Trophoblast cell (in vitro differentiated cells and primary cell): ENCODE measurements at regions not wholly inside any gene's neighbourhood (a gene's known extent, or its start where the extent isn't known, plus 50 kb on each side); places are given as distances from the start of the nearest gene placed in this dataset.

Experiments
- DNase-seq, 2 donors: peaks; one replicate each; pipeline ENCODE4 v3.0.0-alpha.2; 2016
- H2AFZ ChIP-seq: 2 replicates; pipeline ENCODE4 v1.6.1; 2013; ENCODE audit warnings: low read length, moderate library complexity, mild to moderate bottlenecking; ENCODE audit not compliant: insufficient read depth, poor library complexity
- H2AK5ac ChIP-seq: 2 replicates; pipeline ENCODE4 v1.6.1; 2013; ENCODE audit warnings: mild to moderate bottlenecking, low read length
- H2BK120ac ChIP-seq: 2 replicates; pipeline ENCODE4 v1.6.1; 2013; ENCODE audit warnings: low read length, mild to moderate bottlenecking, moderate library complexity; ENCODE audit not compliant: insufficient read depth, poor library complexity
- H2BK12ac ChIP-seq: 2 replicates; pipeline ENCODE4 v1.6.1; 2013; ENCODE audit warnings: mild to moderate bottlenecking, low read length, moderate library complexity
- H2BK5ac ChIP-seq: 2 replicates; pipeline ENCODE4 v1.6.1; 2013; ENCODE audit warnings: low read length, low read depth, moderate library complexity, mild to moderate bottlenecking; ENCODE audit not compliant: poor library complexity
- H3K14ac ChIP-seq: 2 replicates; pipeline ENCODE4 v1.6.1; 2013; ENCODE audit warnings: mild to moderate bottlenecking, low read length
- H3K18ac ChIP-seq: 2 replicates; pipeline ENCODE4 v1.6.1; 2013; ENCODE audit warnings: mild to moderate bottlenecking, low read length
- H3K23ac ChIP-seq: 2 replicates; pipeline ENCODE4 v1.6.1; 2013; ENCODE audit warnings: low read length
- H3K27ac ChIP-seq: 2 replicates; pipeline ENCODE4 v1.5.1; 2013; ENCODE audit warnings: low read depth, mild to moderate bottlenecking, inconsistent platforms, low read length, moderate library complexity
- H3K27me3 ChIP-seq: 2 replicates; pipeline ENCODE4 v1.6.1; 2013; ENCODE audit warnings: inconsistent platforms, mild to moderate bottlenecking, low read length, moderate library complexity; ENCODE audit not compliant: insufficient read depth
- H3K36me3 ChIP-seq, 2 experiments: 1 replicate in 1 of 2; 2 replicates in 1 of 2; pipeline ENCODE4 v1.6.1; 2013; ENCODE audit warnings: low read length in 2 of 2, mild to moderate bottlenecking in 2 of 2, moderate library complexity in 1 of 2; ENCODE audit not compliant: insufficient read depth in 2 of 2, control insufficient read depth in 1 of 2
- H3K4ac ChIP-seq: 2 replicates; pipeline ENCODE4 v1.6.1; 2013; ENCODE audit warnings: low read depth, mild to moderate bottlenecking, low read length, moderate library complexity
- H3K4me1 ChIP-seq, 2 experiments: 1 replicate in 1 of 2; 2 replicates in 1 of 2; pipeline ENCODE4 v1.6.1; 2013; ENCODE audit warnings: low read length in 2 of 2, mild to moderate bottlenecking in 2 of 2, moderate library complexity in 1 of 2; ENCODE audit not compliant: insufficient read depth in 2 of 2, control insufficient read depth in 1 of 2
- H3K4me2 ChIP-seq: 2 replicates; pipeline ENCODE4 v1.6.1; 2013; ENCODE audit warnings: inconsistent platforms, mild to moderate bottlenecking, low read length, moderate library complexity
- H3K4me3 ChIP-seq: 2 replicates; pipeline ENCODE4 v1.5.1; 2013; ENCODE audit warnings: mild to moderate bottlenecking, low read depth, low read length, inconsistent platforms
- H3K79me1 ChIP-seq: one replicate; pipeline ENCODE4 v1.6.1; 2013; ENCODE audit warnings: low read length
- H3K79me2 ChIP-seq: 2 replicates; pipeline ENCODE4 v1.6.1; 2013; ENCODE audit warnings: low read length, mild to moderate bottlenecking; ENCODE audit not compliant: control insufficient read depth, insufficient read depth, poor library complexity
- H3K9ac ChIP-seq: 2 replicates; pipeline ENCODE4 v1.6.1; 2013; ENCODE audit warnings: mild to moderate bottlenecking, low read length
- H3K9me3 ChIP-seq: 2 replicates; pipeline ENCODE4 v1.6.1; 2013; ENCODE audit warnings: low read depth, mild to moderate bottlenecking, control low read depth, inconsistent platforms, low read length; ENCODE audit not compliant: insufficient read depth
- H4K12ac ChIP-seq: 2 replicates; pipeline ENCODE4 v1.6.1; 2013; ENCODE audit warnings: low read depth, mild to moderate bottlenecking, low read length, moderate library complexity
- H4K8ac ChIP-seq: 2 replicates; pipeline ENCODE4 v1.6.1; 2013; ENCODE audit warnings: low read depth, mild to moderate bottlenecking, low read length, moderate library complexity
- H4K91ac ChIP-seq: one replicate; pipeline ENCODE4 v1.6.1; 2013; ENCODE audit warnings: low read depth, mild to moderate bottlenecking, low read length, moderate library complexity
- WGBS: extraction: QIAGEN DNeasy Blood & Tissue Kit; methylation state at CpG from one replicate; pipeline ENCODE4 v1.1.7; 2013; ENCODE audit warnings: missing lambda C conversion rate; ENCODE audit not compliant: insufficient read length, insufficient coverage; ENCODE audit errors: extremely low coverage; 5-methylcytosine and 5-hydroxymethylcytosine counted together

DNA sequence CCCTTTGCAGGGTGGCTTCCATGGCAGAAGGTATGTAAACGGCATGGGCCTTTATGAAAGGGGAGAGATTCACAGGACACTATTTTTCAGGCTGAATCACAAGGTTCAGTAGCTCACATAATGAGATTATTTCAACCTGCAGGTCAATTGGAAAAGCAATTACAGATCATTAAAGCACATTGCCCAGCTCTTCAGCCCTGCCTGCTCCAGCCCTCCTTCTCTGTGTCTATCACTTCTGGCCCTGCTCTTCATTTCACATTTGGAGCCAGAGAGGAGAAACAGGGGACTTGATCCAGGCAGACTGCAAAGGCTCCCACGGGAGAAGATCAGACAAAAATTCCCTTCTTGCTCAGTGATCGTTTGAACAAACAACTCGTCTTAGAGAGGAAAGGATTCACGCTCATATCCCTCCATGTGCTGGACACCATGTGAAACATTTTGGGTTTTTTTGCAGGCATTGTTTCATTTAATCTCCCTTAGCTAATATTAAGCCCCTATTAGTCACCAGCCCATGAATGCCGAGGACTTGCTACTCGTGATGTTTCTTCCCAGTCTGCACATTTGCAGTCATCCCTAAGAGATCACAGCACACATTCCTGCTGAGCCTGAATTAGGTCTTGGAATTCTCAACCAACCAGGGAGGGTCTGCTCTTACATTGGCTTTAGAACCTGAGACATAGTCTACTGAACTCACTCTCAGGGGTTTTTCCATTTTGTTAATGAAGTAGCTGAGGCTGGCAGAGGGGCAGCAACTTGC lies 443.9 kb upstream of the CCL2 start:
- H3K27me3 ChIP-seq: no peaks in the 10 kb centered on the region
- H3K14ac ChIP-seq: no peak overlapping the region
- H3K27ac ChIP-seq: no peak overlapping the region
- H4K8ac ChIP-seq: no peak overlapping the region
- no peaks in the 10 kb centered on the region for H3K9me3 ChIP-seq
- H3K79me1 ChIP-seq: no peaks in the 10 kb centered on the region
- H2BK12ac ChIP-seq: no peak overlapping the region
- no peak overlapping the region for H2BK5ac ChIP-seq
- no peak overlapping the region for H3K4me2 ChIP-seq
- H2BK120ac ChIP-seq: no peak overlapping the region
- H4K12ac ChIP-seq: no peak overlapping the region
- no peak overlapping the region for H2AK5ac ChIP-seq
- no peak overlapping the region for H3K18ac ChIP-seq
- no peak overlapping the region for H4K91ac ChIP-seq
- H3K79me2 ChIP-seq: no peaks in the 10 kb centered on the region
- no peak for DNase-seq
- H3K4me1 ChIP-seq: no peaks in the 10 kb centered on the region
- no peaks in the 10 kb centered on the region for H3K36me3 ChIP-seq
- no peak overlapping the region for H3K9ac ChIP-seq
- no peak overlapping the region for H2AFZ ChIP-seq
- no peak overlapping the region for H3K23ac ChIP-seq
- H3K4me3 ChIP-seq: no peak overlapping the region
- no CpG with 5 or more reads among the region's 7 CpGs for WGBS
- no peak overlapping the region for H3K4ac ChIP-seq

DNA sequence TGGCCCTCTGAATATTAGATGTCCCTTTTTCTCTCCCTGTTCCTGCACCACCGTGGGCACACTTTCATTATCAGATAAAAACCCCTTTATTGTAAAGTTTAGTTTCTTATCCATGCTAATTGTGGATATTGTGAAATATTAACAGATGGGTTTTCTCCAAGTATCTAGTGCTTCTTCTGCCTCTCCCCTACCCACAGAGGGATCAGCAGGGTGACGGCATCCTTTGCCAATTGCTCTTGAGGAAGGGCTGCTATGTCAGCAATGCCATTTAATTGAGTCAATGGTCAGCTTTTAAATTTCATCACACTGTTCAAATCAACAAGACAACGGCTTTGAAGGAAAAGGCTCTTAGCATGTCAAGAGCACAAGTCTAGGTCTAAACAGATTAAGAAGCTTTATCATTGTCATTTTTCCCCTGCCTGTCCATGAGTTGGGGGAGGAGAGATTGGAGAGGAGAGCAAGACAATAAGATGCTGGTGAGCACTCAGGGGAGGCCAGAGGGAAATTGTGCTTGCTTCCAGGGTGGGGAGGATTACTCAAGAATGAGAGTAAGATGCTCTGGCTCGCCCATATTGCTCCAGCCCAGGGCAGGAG lies 443.0 kb upstream of the CCL2 start:
- Histone ChIP-seq H3K79me1 (no peaks in the 10 kb centered on the region), H4K91ac (no peak overlapping the region), H3K18ac (no peak overlapping the region), H3K79me2 (no peaks in the 10 kb centered on the region), H3K27me3 (no peaks in the 10 kb centered on the region), H2AK5ac (no peak overlapping the region), H2BK120ac (no peak overlapping the region), H3K4me1 (no peaks in the 10 kb centered on the region), H4K8ac (no peak overlapping the region), H3K23ac (no peak overlapping the region), H3K9ac (no peak overlapping the region), H3K9me3 (no peaks in the 10 kb centered on the region), H3K36me3 (no peaks in the 10 kb centered on the region), H3K4me2 (no peak overlapping the region), H2AFZ (no peak overlapping the region), H3K4me3 (no peak overlapping the region), H2BK5ac (no peak overlapping the region), H4K12ac (no peak overlapping the region), H3K14ac (no peak overlapping the region), H3K27ac (no peak overlapping the region), H2BK12ac (no peak overlapping the region), H3K4ac (no peak overlapping the region)
- WGBS: no CpG with 5 or more reads among the region's 4 CpGs
- DNase-seq: no peak

DNA sequence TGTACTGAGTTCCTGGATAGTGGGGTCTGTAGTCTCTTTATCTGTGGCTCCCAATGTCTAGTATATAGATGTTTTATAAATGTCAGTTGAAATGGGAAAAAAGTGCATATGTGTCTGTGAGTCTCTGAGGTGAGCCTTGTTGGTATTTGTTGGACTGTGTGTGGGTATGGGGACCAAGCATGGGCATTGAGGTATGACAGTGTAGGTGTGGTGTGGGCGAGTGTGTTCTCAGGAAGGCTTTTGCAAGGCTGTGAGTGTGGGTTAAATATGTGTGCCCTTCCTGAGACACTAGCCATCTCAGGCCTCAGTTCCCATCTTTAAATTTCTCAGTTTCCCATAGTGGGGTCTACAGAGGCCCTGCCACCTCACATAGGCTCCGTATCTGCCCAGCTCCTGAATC lies 440.2 kb upstream of the CCL2 start:
- DNase-seq: no peak
- H2BK5ac ChIP-seq: no peak overlapping the region
- H4K8ac ChIP-seq: no peak overlapping the region
- no peaks in the 10 kb centered on the region for H3K79me2 ChIP-seq
- no peaks in the 10 kb centered on the region for H3K9me3 ChIP-seq
- H2AK5ac ChIP-seq: no peak overlapping the region
- no peak overlapping the region for H2BK12ac ChIP-seq
- H3K18ac ChIP-seq: no peak overlapping the region
- H3K79me1 ChIP-seq: no peaks in the 10 kb centered on the region
- H3K9ac ChIP-seq: no peak overlapping the region
- H2BK120ac ChIP-seq: no peak overlapping the region
- H3K4me1 ChIP-seq: no peaks in the 10 kb centered on the region
- H3K27me3 ChIP-seq: no peaks in the 10 kb centered on the region
- H4K12ac ChIP-seq: no peak overlapping the region
- H3K23ac ChIP-seq: no peak overlapping the region
- no peak overlapping the region for H3K14ac ChIP-seq
- H3K36me3 ChIP-seq: no peaks in the 10 kb centered on the region
- H3K27ac ChIP-seq: no peak overlapping the region
- H3K4me3 ChIP-seq: no peak overlapping the region
- H3K4ac ChIP-seq: no peak overlapping the region
- no peak overlapping the region for H2AFZ ChIP-seq
- no peak overlapping the region for H4K91ac ChIP-seq
- no CpG with 5 or more reads among the region's 2 CpGs for WGBS
- no peak overlapping the region for H3K4me2 ChIP-seq

DNA sequence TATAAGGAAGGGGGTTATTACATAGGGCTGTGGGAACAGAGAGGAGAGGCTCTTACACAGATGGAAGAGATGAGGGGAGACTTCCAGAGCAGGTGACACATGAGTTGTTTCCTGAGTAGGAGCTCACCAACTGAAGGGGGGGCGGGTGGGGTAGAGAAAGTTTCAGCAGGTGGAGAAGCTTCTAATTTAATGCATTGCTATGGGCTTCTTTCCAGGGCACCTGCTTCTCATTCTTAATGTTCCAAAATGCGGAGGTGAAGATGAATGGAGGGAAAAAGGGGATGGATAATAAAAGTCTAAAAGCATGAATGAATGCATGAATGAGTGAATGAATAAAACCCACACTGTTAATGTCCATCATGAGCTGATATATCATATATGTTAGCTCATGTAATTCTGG lies 439.0 kb upstream of the CCL2 start:
- Histone ChIP-seq H2BK120ac (no peak overlapping the region), H4K91ac (no peak overlapping the region), H3K18ac (no peak overlapping the region), H3K4me2 (no peak overlapping the region), H3K9ac (no peak overlapping the region), H3K4me1 (no peaks in the 10 kb centered on the region), H4K8ac (no peak overlapping the region), H2AFZ (no peak overlapping the region), H2BK12ac (no peak overlapping the region), H3K79me1 (no peaks in the 10 kb centered on the region), H3K27ac (no peak overlapping the region), H3K23ac (no peak overlapping the region), H3K27me3 (no peaks in the 10 kb centered on the region), H3K14ac (no peak overlapping the region), H3K4ac (no peak overlapping the region), H3K36me3 (no peaks in the 10 kb centered on the region), H3K79me2 (no peaks in the 10 kb centered on the region), H2BK5ac (no peak overlapping the region), H3K9me3 (no peaks in the 10 kb centered on the region), H2AK5ac (no peak overlapping the region), H4K12ac (no peak overlapping the region), H3K4me3 (no peak overlapping the region)
- no peak for DNase-seq
- no CpG with 5 or more reads among the region's 2 CpGs for WGBS
